GM23248 (cell line): ENCODE measurements at regions not wholly inside any gene's neighbourhood (a gene's known extent, or its start where the extent isn't known, plus 50 kb on each side); places are given as distances from the start of the nearest gene placed in this dataset.
"Not testable (repeated sequence)": the region's sequence is repeated elsewhere in the genome, so short reads cannot be mapped to it uniquely, and the experiment has no call there.

Source experiments
- DNase-seq: peaks from one replicate; pipeline ENCODE4 v3.0.0-alpha.2; 2015
- H2AFZ ChIP-seq: fragments of 200-600 bp; sonication (generic); 2 replicates; pipeline ENCODE4 v1.6.1; 2016; ENCODE audit warnings: antibody characterized with exemption
- H3F3A ChIP-seq: fragments of 200-600 bp; sonication (generic); 2 replicates; pipeline ENCODE4 v1.6.1; 2016; ENCODE audit warnings: mild to moderate bottlenecking, antibody characterized with exemption, mixed run types; ENCODE audit not compliant: insufficient read depth
- H3K27ac ChIP-seq: fragments of 200-600 bp; sonication (generic); 2 replicates; pipeline ENCODE4 v1.5.1; 2016; ENCODE audit warnings: mild to moderate bottlenecking
- H3K27me3 ChIP-seq: fragments of 200-600 bp; sonication (generic); replicated peaks from 2 replicates; pipeline ENCODE4 v1.6.1; 2016; ENCODE audit warnings: mild to moderate bottlenecking; ENCODE audit not compliant: insufficient read depth
- H3K36me3 ChIP-seq: fragments of 200-600 bp; sonication (generic); 2 replicates; pipeline ENCODE4 v1.6.1; 2016; ENCODE audit warnings: low read depth, mild to moderate bottlenecking
- H3K4me1 ChIP-seq: fragments of 200-600 bp; sonication (generic); 2 replicates; pipeline ENCODE4 v1.6.1; 2016; ENCODE audit warnings: mild to moderate bottlenecking; ENCODE audit not compliant: insufficient read depth
- H3K4me2 ChIP-seq: fragments of 200-600 bp; sonication (generic); one replicate; pipeline ENCODE4 v1.6.1; 2016; ENCODE audit warnings: mild to moderate bottlenecking; ENCODE audit not compliant: unreplicated experiment
- H3K4me3 ChIP-seq: fragments of 200-600 bp; sonication (generic); 2 replicates; pipeline ENCODE4 v1.5.1; 2016; ENCODE audit warnings: mild to moderate bottlenecking
- H3K79me2 ChIP-seq: fragments of 200-600 bp; sonication (generic); 2 replicates; pipeline ENCODE4 v1.6.1; 2016; ENCODE audit warnings: mild to moderate bottlenecking; ENCODE audit not compliant: insufficient read depth
- H3K9ac ChIP-seq: fragments of 200-600 bp; sonication (generic); 2 replicates; pipeline ENCODE4 v1.6.1; 2016; ENCODE audit warnings: mild to moderate bottlenecking
- H3K9me2 ChIP-seq: fragments of 200-600 bp; sonication (generic); 2 replicates; pipeline ENCODE4 v1.6.1; 2016; ENCODE audit warnings: mixed run types, mild to moderate bottlenecking, moderate library complexity; ENCODE audit not compliant: insufficient read depth
- H3K9me3 ChIP-seq: fragments of 200-600 bp; sonication (generic); one replicate; pipeline ENCODE4 v1.6.1; 2017; ENCODE audit warnings: low read depth
- H4K20me1 ChIP-seq: fragments of 200-600 bp; sonication (generic); 2 replicates; pipeline ENCODE4 v1.6.0; 2016; ENCODE audit not compliant: insufficient read depth
- EZH2 ChIP-seq: fragments of 200-600 bp; sonication (generic); IDR thresholded peaks from 2 replicates; pipeline ENCODE4 v1.6.1; 2018; ENCODE audit warnings: antibody characterized with exemption, mild to moderate bottlenecking; ENCODE audit not compliant: insufficient read depth, poor library complexity, severe bottlenecking
- EZH2phosphoT487 ChIP-seq: fragments of 200-600 bp; sonication (generic); IDR thresholded peaks from 2 replicates; pipeline ENCODE4 v1.6.1; 2018; ENCODE audit warnings: antibody characterized with exemption, moderate library complexity, mild to moderate bottlenecking, low read depth; ENCODE audit not compliant: insufficient read depth
- WGBS, 2 experiments: methylation state at CpG; one replicate each; pipeline ENCODE4 v1.1.6; 2015 to 2017; ENCODE audit warnings: low lambda C conversion rate in 2 of 2, low coverage in 1 of 2; ENCODE audit errors: missing lambda C conversion rate in 2 of 2; 5-methylcytosine and 5-hydroxymethylcytosine counted together
- in situ Hi-C: fragments of 300-500 bp; cut with MboI; formaldehyde crosslinking; loops from 2 replicates; pipeline ENCODE4 v1.15.0; 2020

DNA sequence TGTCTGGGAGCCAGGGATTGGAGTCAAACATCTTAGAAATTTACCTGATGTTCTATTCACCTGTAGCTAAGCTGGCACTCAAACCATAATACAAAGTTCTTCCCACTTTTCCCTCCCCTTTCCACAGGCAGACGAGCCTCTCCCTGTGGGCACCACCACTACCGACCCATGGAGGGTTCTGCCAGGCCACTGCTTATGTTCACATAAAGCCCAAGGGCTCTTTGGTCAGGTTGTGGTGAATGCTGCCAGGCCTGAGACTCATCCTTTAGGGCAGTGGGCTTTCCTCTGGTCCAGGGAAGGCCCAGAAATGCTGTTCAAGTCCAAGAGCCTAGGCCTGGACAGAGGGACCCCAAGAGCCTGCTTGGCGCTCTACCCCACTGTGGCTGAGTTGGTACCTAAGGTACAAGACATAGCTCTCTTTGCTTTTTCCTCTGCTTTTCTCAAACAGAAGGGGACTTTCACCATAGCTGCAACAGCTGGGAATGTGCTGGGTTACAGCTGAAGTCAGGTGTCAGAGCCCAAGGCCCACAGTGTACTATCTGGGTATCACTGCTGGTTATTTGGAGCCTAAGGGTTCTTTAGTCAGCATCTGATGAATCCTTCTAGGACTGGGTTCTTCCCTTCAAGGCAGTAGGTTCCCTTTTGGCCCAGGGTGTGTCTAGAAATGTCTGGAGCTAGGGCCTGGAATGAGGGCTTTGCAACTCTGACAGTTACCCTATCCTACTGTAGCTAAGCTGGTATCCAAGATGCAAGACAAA, 620.1 kb downstream of the TLE1 start:
- H3K9me2 ChIP-seq, result no peaks in the 10 kb centered on the region
- H2AFZ ChIP-seq, result no peak overlapping the region
- no peak overlapping the region for H3K4me3 ChIP-seq
- H3K9me3 ChIP-seq, result no peaks in the 10 kb centered on the region
- H3K27me3 ChIP-seq, result no peaks in the 10 kb centered on the region
- H3K9ac ChIP-seq, result no peak overlapping the region
- H4K20me1 ChIP-seq, result no peaks in the 10 kb centered on the region
- no peaks in the 10 kb centered on the region for H3F3A ChIP-seq
- TF ChIP-seq EZH2phosphoT487, result no peak
- TF ChIP-seq EZH2, result no peak
- in situ Hi-C loops, result no loop called here
- DNase-seq, result no peak
- H3K36me3 ChIP-seq, result no peaks in the 10 kb centered on the region
- no peak overlapping the region for H3K27ac ChIP-seq
- H3K4me2 ChIP-seq, result no peak overlapping the region
- H3K79me2 ChIP-seq, result no peaks in the 10 kb centered on the region
- no peaks in the 10 kb centered on the region for H3K4me1 ChIP-seq
- WGBS, 2 experiments, result 44 to 51% methylated on average over 3 of the region's 3 CpGs

DNA sequence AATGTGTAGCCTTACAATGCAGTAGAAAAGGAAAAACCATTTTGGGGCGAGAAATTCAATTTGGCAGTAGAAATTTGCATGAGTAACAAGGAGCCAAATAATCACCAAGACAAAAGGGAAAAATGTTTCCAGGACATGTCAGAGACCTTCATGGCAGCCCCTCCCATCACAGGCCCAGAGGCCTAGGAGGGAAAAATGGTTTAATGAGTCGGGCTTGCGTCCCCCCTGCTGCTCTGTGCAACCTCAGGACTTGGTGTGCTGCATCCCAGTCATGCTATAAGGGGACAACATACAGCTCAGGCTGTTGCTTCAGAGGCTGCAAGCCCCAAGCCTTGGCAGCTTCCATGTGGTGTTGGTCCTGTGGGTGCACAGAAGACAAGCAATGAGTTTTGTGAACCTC, 626.4 kb downstream of the TLE1 start:
- 47 to 55% methylated on average over 3 of the region's 3 CpGs for WGBS, 2 experiments
- H3K27me3 ChIP-seq, H2AFZ ChIP-seq, H3K27ac ChIP-seq, H3K9me3 ChIP-seq, H4K20me1 ChIP-seq, H3K4me1 ChIP-seq, H3K9me2 ChIP-seq, H3K36me3 ChIP-seq, in situ Hi-C loops, H3K79me2 ChIP-seq, H3F3A ChIP-seq, H3K9ac ChIP-seq, DNase-seq, H3K4me2 ChIP-seq, H3K4me3 ChIP-seq: not testable (repeated sequence)

DNA sequence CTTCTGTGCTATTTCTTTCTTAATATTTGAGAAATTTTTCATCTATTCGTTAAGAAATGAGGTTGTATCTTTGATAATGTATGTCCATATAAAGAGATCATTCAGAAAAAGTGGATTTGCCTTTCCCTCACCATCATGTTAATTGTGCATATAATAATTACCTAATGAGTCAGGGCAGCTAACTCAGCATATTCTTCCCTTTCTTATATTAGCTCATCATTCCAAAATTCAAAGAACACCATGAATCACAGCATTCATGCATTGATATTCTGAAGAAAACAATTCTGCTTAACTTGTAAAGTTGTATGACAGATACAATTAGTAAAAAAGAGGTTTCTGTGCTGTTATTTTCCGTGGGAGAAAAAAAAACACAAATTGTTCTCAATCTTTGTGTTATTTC, 630.6 kb downstream of the TLE1 start:
- Histone ChIP-seq H3K79me2 (no peaks in the 10 kb centered on the region), H4K20me1 (no peaks in the 10 kb centered on the region), H3K9ac (no peak overlapping the region), H3K36me3 (no peaks in the 10 kb centered on the region), H3K27ac (no peak overlapping the region), H3K9me2 (no peaks in the 10 kb centered on the region), H3K27me3 (no peaks in the 10 kb centered on the region), H3F3A (no peaks in the 10 kb centered on the region), H3K4me1 (no peaks in the 10 kb centered on the region), H3K4me2 (no peak overlapping the region), H2AFZ (no peak overlapping the region), H3K9me3 (no peaks in the 10 kb centered on the region), H3K4me3 (no peak overlapping the region)
- 51 to 52% methylated on average over 2 of the region's 2 CpGs for WGBS, 2 experiments
- TF ChIP-seq EZH2phosphoT487 (no peak), EZH2 (no peak)
- in situ Hi-C loops, result no loop called here
- no peak for DNase-seq

DNA sequence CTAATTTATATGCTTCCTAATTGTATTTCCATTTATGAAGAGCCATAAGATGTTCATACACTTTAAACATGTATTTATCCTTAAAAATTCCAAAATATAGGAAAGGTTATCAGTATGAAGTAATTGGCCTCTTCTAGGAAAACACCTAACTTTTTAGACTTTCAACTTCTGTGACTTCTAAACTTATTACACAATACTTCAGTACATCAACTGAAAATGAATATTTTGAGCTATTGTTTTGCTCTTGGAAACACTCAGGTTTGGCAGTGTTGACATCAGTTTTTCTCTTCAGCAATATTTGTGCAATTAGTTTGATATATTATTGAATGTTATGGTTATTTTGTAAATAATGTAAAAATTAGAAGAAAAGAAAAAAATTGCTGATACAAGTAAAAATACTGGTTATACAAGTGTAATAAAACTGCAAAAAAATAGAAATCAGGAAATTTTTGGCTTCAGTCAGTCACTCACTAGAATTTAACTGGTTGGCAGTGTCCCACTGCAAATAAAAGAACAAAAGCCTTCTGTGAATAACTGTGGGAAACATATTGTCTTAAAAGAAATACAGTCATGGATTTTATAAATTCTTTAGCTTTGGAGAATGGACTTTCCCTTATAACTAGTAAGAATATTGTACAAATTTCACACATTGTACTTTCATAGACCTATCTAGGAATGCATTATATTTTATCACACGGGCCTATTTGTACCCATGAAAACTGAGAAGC, 635.9 kb downstream of the TLE1 start:
- peaks cover 5% of the 10 kb centered on the region; the same call in 1 of the 2 replicates for H3K27me3 ChIP-seq
- in situ Hi-C loops, result no loop called here
- H3K4me2 ChIP-seq, result no peak overlapping the region
- no peak overlapping the region for H3K4me3 ChIP-seq
- no peak for TF ChIP-seq EZH2
- TF ChIP-seq EZH2phosphoT487, result no peak
- no peaks in the 10 kb centered on the region for H3K4me1 ChIP-seq
- no peaks in the 10 kb centered on the region for H3K9me3 ChIP-seq
- H4K20me1 ChIP-seq, result no peaks in the 10 kb centered on the region
- H3K9me2 ChIP-seq, result no peaks in the 10 kb centered on the region
- no peaks in the 10 kb centered on the region for H3F3A ChIP-seq
- WGBS, 2 experiments, result 30 to 48% methylated on average over 1 of the region's 1 CpG
- H3K9ac ChIP-seq, result no peak overlapping the region
- DNase-seq, result no peak
- H3K79me2 ChIP-seq, result no peaks in the 10 kb centered on the region
- H3K36me3 ChIP-seq, result no peaks in the 10 kb centered on the region
- no peak overlapping the region for H3K27ac ChIP-seq
- no peak overlapping the region for H2AFZ ChIP-seq
